Large intestine (tissue), 3 donors: ENCODE measurements at regions not wholly inside any gene's neighbourhood (a gene's known extent, or its start where the extent isn't known, plus 50 kb on each side); places are given as distances from the start of the nearest gene placed in this dataset.

Source experiments
- DNase-seq, 2 donors: peaks; one replicate each; pipeline versions ENCODE4 v3.0.0 to v3.0.0-alpha.2; 2013
- H3K27ac ChIP-seq: one replicate; pipeline ENCODE4 v1.5.1; 2013; ENCODE audit warnings: low read length
- H3K27me3 ChIP-seq: 2 replicates; pipeline ENCODE4 v1.6.1; 2013; ENCODE audit warnings: low read length; ENCODE audit not compliant: control insufficient read depth, insufficient read depth
- H3K36me3 ChIP-seq: 2 replicates; pipeline ENCODE4 v1.6.1; 2013; ENCODE audit warnings: low read length; ENCODE audit not compliant: control insufficient read depth, insufficient read depth
- H3K4me1 ChIP-seq: one replicate; pipeline ENCODE4 v1.6.1; 2013; ENCODE audit warnings: low read length; ENCODE audit not compliant: control insufficient read depth, insufficient read depth
- H3K4me3 ChIP-seq: one replicate; pipeline ENCODE4 v1.5.1; 2013; ENCODE audit warnings: low read length
- H3K9me3 ChIP-seq: one replicate; pipeline ENCODE4 v1.6.1; 2013; ENCODE audit warnings: mild to moderate bottlenecking, low read depth, low read length, moderate library complexity; ENCODE audit not compliant: control insufficient read depth
- WGBS: methylation state at CpG from one replicate; pipeline ENCODE4 v1.1.5; 2013; ENCODE audit warnings: low lambda C conversion rate; ENCODE audit not compliant: insufficient coverage; 5-methylcytosine and 5-hydroxymethylcytosine counted together

- Histone ChIP-seq H3K27me3 (no peaks in the 10 kb centered on the region), H3K9me3 (no peaks in the 10 kb centered on the region), H3K4me1 (no peaks in the 10 kb centered on the region), H3K4me3 (no peak overlapping the region), H3K36me3 (no peaks in the 10 kb centered on the region), H3K27ac (no peak overlapping the region)
- no peak for DNase-seq
- no CpG with 5 or more reads among the region's 8 CpGs for WGBS
Observed at GRCh38 chrX:10944136-10944885, 166.8 kb upstream of the HCCS start.

GRCh38 chrX:10945498-10945897, 165.6 kb upstream of the HCCS start:
- Histone ChIP-seq H3K36me3 (no peaks in the 10 kb centered on the region), H3K4me1 (no peaks in the 10 kb centered on the region), H3K9me3 (no peaks in the 10 kb centered on the region), H3K4me3 (no peak overlapping the region), H3K27me3 (no peaks in the 10 kb centered on the region), H3K27ac (no peak overlapping the region)
- DNase-seq: no peak
- no CpG with 5 or more reads among the region's 4 CpGs for WGBS

- no peak overlapping the region for H3K4me3 ChIP-seq
- no peaks in the 10 kb centered on the region for H3K4me1 ChIP-seq
- H3K27ac ChIP-seq: no peak overlapping the region
- no peaks in the 10 kb centered on the region for H3K36me3 ChIP-seq
- no peaks in the 10 kb centered on the region for H3K9me3 ChIP-seq
- DNase-seq: no peak
- H3K27me3 ChIP-seq: no peaks in the 10 kb centered on the region
Observed at GRCh38 chrX:10949541-10949940, 161.6 kb upstream of the HCCS start.

- Histone ChIP-seq H3K9me3 (no peaks in the 10 kb centered on the region), H3K4me1 (no peaks in the 10 kb centered on the region), H3K36me3 (no peaks in the 10 kb centered on the region), H3K27ac (no peak overlapping the region), H3K4me3 (no peak overlapping the region), H3K27me3 (no peaks in the 10 kb centered on the region)
- no peak for DNase-seq
- no CpG with 5 or more reads among the region's 5 CpGs for WGBS
Observed at GRCh38 chrX:10952619-10953018, 158.5 kb upstream of the HCCS start.

- no peaks in the 10 kb centered on the region for H3K27me3 ChIP-seq
- no peaks in the 10 kb centered on the region for H3K9me3 ChIP-seq
- H3K4me3 ChIP-seq: no peak overlapping the region
- WGBS: no CpG with 5 or more reads among the region's 8 CpGs
- no peak for DNase-seq
- H3K4me1 ChIP-seq: no peaks in the 10 kb centered on the region
- no peaks in the 10 kb centered on the region for H3K36me3 ChIP-seq
- H3K27ac ChIP-seq: no peak overlapping the region
Observed at GRCh38 chrX:10965174-10965798, 145.8 kb upstream of the HCCS start.

GRCh38 chrX:10966057-10966456, 145.1 kb upstream of the HCCS start:
- Histone ChIP-seq H3K4me3 (no peak overlapping the region), H3K36me3 (no peaks in the 10 kb centered on the region), H3K4me1 (no peaks in the 10 kb centered on the region), H3K27me3 (no peaks in the 10 kb centered on the region), H3K9me3 (no peaks in the 10 kb centered on the region), H3K27ac (no peak overlapping the region)
- WGBS: no CpG with 5 or more reads among the region's 1 CpG
- no peak for DNase-seq

- DNase-seq: no peak
- no peaks in the 10 kb centered on the region for H3K27me3 ChIP-seq
- no peaks in the 10 kb centered on the region for H3K4me1 ChIP-seq
- H3K4me3 ChIP-seq: no peak overlapping the region
- no peak overlapping the region for H3K27ac ChIP-seq
- H3K9me3 ChIP-seq: no peaks in the 10 kb centered on the region
- WGBS: no CpG with 5 or more reads among the region's 1 CpG
- no peaks in the 10 kb centered on the region for H3K36me3 ChIP-seq
Observed at GRCh38 chrX:10971176-10971575, 140.0 kb upstream of the HCCS start.

- no peaks in the 10 kb centered on the region for H3K4me1 ChIP-seq
- no CpG with 5 or more reads among the region's 1 CpG for WGBS
- H3K9me3 ChIP-seq: no peaks in the 10 kb centered on the region
- no peak overlapping the region for H3K27ac ChIP-seq
- DNase-seq: no peak
- H3K4me3 ChIP-seq: no peak overlapping the region
- H3K27me3 ChIP-seq: no peaks in the 10 kb centered on the region
- H3K36me3 ChIP-seq: no peaks in the 10 kb centered on the region
Observed at GRCh38 chrX:10971759-10972158, 139.4 kb upstream of the HCCS start.

GRCh38 chrX:10972706-10973105, 138.4 kb upstream of the HCCS start:
- H3K4me3 ChIP-seq: no peak overlapping the region
- no peaks in the 10 kb centered on the region for H3K9me3 ChIP-seq
- no CpG with 5 or more reads among the region's 2 CpGs for WGBS
- H3K27me3 ChIP-seq: no peaks in the 10 kb centered on the region
- DNase-seq: no peak
- no peak overlapping the region for H3K27ac ChIP-seq
- H3K4me1 ChIP-seq: no peaks in the 10 kb centered on the region
- H3K36me3 ChIP-seq: no peaks in the 10 kb centered on the region

GRCh38 chrX:10974920-10975319, 136.2 kb upstream of the HCCS start:
- H3K9me3 ChIP-seq: no peaks in the 10 kb centered on the region
- H3K4me3 ChIP-seq: no peak overlapping the region
- no peaks in the 10 kb centered on the region for H3K36me3 ChIP-seq
- no peaks in the 10 kb centered on the region for H3K4me1 ChIP-seq
- no CpG with 5 or more reads among the region's 1 CpG for WGBS
- no peaks in the 10 kb centered on the region for H3K27me3 ChIP-seq
- DNase-seq: no peak
- no peak overlapping the region for H3K27ac ChIP-seq

GRCh38 chrX:10979956-10980355, 131.2 kb upstream of the HCCS start:
- WGBS: no CpG with 5 or more reads among the region's 1 CpG
- Histone ChIP-seq H3K4me3 (no peak overlapping the region), H3K9me3 (no peaks in the 10 kb centered on the region), H3K36me3 (no peaks in the 10 kb centered on the region), H3K4me1 (no peaks in the 10 kb centered on the region), H3K27me3 (no peaks in the 10 kb centered on the region), H3K27ac (no peak overlapping the region)
- DNase-seq: no peak
